ENCODE measurements at regions not wholly inside any gene's neighbourhood (a gene's known extent, or its start where the extent isn't known, plus 50 kb on each side); places are given as distances from the start of the nearest gene placed in this dataset.

DNA sequence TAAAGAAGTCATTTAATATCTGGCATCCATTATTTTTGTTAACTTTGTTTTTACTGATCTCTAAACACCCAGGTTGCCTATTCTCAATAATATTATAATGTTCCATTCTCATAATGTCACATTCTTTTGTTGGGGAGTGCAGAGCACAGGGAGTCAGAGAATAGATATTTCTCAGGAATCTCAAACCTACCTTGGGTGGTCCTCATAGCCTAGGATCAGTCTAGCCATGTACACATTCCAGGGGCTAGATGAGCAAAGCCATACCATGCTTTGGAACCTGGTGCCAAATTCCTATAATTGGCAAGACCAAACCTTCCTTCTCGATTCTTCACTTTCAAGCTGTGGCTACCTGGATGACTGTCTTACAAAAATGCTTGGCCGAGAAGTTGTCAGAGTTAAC is 1124.7 kb upstream of the WWC1 start:
- H3K4me3 ChIP-seq (ENCODE audit: low read depth, low read length): no peak overlapping the region
- no peak for DNase-seq (ENCODE audit: low read depth)
- TF ChIP-seq, protein P1, sequence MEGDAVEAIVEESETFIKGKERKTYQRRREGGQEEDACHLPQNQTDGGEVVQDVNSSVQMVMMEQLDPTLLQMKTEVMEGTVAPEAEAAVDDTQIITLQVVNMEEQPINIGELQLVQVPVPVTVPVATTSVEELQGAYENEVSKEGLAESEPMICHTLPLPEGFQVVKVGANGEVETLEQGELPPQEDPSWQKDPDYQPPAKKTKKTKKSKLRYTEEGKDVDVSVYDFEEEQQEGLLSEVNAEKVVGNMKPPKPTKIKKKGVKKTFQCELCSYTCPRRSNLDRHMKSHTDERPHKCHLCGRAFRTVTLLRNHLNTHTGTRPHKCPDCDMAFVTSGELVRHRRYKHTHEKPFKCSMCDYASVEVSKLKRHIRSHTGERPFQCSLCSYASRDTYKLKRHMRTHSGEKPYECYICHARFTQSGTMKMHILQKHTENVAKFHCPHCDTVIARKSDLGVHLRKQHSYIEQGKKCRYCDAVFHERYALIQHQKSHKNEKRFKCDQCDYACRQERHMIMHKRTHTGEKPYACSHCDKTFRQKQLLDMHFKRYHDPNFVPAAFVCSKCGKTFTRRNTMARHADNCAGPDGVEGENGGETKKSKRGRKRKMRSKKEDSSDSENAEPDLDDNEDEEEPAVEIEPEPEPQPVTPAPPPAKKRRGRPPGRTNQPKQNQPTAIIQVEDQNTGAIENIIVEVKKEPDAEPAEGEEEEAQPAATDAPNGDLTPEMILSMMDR (IDR thresholded peaks at IDR 0.05; ENCODE audit: insufficient read depth, low read length): no peak

DNA sequence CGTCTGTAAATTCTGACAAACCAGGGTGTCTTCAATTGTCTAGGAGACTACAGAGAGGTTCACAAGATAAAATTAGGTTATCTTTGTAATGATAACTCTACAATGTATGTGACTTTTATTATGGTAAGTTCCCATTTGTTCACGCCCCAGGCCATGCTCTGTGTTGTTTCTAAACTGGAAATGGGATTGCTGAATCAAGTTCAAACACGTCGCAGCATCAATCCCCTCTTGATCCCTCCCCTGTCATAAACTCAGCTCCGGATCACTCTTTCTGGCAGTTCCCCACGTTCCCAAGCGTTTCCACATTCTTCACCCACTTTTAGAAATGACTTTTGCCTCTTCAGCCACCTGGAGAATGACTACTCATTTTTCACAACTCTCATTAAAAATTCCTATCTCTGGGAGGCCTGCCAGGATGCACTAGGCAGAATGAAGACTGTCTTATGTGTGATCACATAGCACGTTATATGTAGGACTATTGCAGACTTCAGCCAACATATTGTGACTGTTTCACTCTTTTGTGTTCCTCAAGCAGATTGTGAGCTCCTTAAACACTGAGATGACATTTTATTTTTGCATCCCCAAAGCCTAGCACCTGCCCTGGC is 1124.2 kb upstream of the WWC1 start:
- TF ChIP-seq, protein P1 (IDR thresholded peaks at IDR 0.05; ENCODE audit: insufficient read depth, low read length): no peak
- DNase-seq (ENCODE audit: low read depth): no peak
- no peak overlapping the region for H3K4me3 ChIP-seq (ENCODE audit: low read depth, low read length)

- TF ChIP-seq, protein P1 (IDR thresholded peaks at IDR 0.05; ENCODE audit: insufficient read depth, low read length): no peak
- no peak for DNase-seq (ENCODE audit: low read depth)
- H3K4me3 ChIP-seq (ENCODE audit: low read depth, low read length): no peak overlapping the region
Observed at GRCh38 chr5:167168971-167169370, 1122.5 kb upstream of the WWC1 start.

DNA sequence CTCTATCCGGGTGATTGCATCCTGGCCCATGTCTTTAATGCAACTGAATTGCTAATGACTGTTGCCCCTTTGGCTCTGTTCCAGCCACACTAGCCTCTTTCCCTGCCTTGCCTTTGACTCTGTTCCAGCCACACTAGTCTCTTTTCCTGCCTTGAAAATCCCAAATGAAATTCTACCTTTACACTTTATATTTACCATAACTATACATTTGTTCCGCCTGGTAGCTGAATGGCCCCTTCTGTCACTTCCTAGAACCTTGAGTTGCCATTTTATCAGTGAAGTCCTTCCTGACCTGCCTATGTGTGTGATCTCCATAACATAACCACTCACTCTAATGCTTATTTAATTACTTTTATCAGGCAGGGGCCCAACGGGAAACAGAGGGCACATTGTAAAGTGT is 1120.4 kb upstream of the WWC1 start:
- TF ChIP-seq, protein P1 (IDR thresholded peaks at IDR 0.05; ENCODE audit: insufficient read depth, low read length): no peak
- H3K4me3 ChIP-seq (ENCODE audit: low read depth, low read length): no peak overlapping the region
- no peak for DNase-seq (ENCODE audit: low read depth)

- H3K4me3 ChIP-seq (ENCODE audit: low read depth, low read length): no peak overlapping the region
- TF ChIP-seq, protein P1 (IDR thresholded peaks at IDR 0.05; ENCODE audit: insufficient read depth, low read length): no peak
- DNase-seq (ENCODE audit: low read depth): no peak
Observed at GRCh38 chr5:167177736-167178135, 1113.7 kb upstream of the WWC1 start.

- no peak overlapping the region for H3K4me3 ChIP-seq (ENCODE audit: low read depth, low read length)
- TF ChIP-seq, protein P1 (IDR thresholded peaks at IDR 0.05; ENCODE audit: insufficient read depth, low read length): no peak
- no peak for DNase-seq (ENCODE audit: low read depth)
Observed at GRCh38 chr5:167180906-167181305, 1110.5 kb upstream of the WWC1 start.

DNA sequence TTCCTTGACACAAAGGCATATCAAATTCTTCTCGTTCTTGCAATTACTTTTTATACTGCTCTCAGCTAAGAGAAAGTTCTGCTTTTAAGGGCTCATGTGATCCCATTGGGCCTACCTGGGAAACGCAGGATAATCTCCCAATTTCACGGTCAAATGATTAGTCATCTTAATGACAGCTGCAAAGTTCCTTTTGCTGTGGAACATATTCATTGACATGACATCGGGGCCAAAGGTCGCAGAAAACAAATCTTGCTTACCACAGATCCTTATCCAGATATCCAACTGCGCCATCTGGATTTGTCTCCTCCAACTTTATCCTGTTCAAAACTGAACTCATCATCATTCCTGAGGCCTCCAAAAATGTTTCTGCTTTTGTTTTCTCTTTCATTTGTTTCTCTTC is 1085.6 kb upstream of the WWC1 start:
- H3K4me3 ChIP-seq (ENCODE audit: low read depth, low read length): no peak overlapping the region
- DNase-seq (ENCODE audit: low read depth): no peak
- TF ChIP-seq, protein P1 (IDR thresholded peaks at IDR 0.05; ENCODE audit: insufficient read depth, low read length): no peak
